BE2C (cell line): ENCODE measurements at regions not wholly inside any gene's neighbourhood (a gene's known extent, or its start where the extent isn't known, plus 50 kb on each side); places are given as distances from the start of the nearest gene placed in this dataset.

Experiments used
- DNase-seq: peaks from one replicate; pipeline ENCODE4 v3.0.0-alpha.2; 2020
- H3K27me3 ChIP-seq: fragments of 250-450 bp; sonication (Bioruptor Pico); 2 replicates; pipeline ENCODE4 v1.5.1; 2020; ENCODE audit warnings: mild to moderate bottlenecking
- H3K36me3 ChIP-seq: fragments of 250-450 bp; sonication (Bioruptor Pico); 2 replicates; pipeline ENCODE4 v1.5.1; 2020; ENCODE audit warnings: mild to moderate bottlenecking
- H3K4me1 ChIP-seq: fragments of 250-450 bp; sonication (Bioruptor Pico); 2 replicates; pipeline ENCODE4 v1.5.1; 2020
- H3K4me3 ChIP-seq: 2 replicates; pipeline ENCODE4 v1.5.1; 2011; ENCODE audit warnings: low read depth, low read length
- H3K9me3 ChIP-seq: fragments of 250-450 bp; sonication (Bioruptor Pico); 2 replicates; pipeline ENCODE4 v1.5.1; 2020
- CTCF ChIP-seq: IDR thresholded peaks from 2 replicates; pipeline ENCODE4 v1.5.1; 2012; ENCODE audit warnings: mild to moderate bottlenecking, low read depth, low read length

GRCh38 chr5:89064736-89065135 is 181.8 kb upstream of the MEF2C start:
- Histone ChIP-seq H3K27me3 (no peaks in the 10 kb centered on the region), H3K4me3 (no peak overlapping the region), H3K4me1 (no peaks in the 10 kb centered on the region), H3K9me3 (no peaks in the 10 kb centered on the region), H3K36me3 (no peaks in the 10 kb centered on the region)
- DNase-seq, result no peak
- no peak for TF ChIP-seq CTCF

GRCh38 chr5:89064054-89064453 is 181.1 kb upstream of the MEF2C start:
- no peak overlapping the region for H3K4me3 ChIP-seq
- no peaks in the 10 kb centered on the region for H3K27me3 ChIP-seq
- H3K4me1 ChIP-seq, result no peaks in the 10 kb centered on the region
- DNase-seq, result no peak
- no peak for TF ChIP-seq CTCF
- H3K36me3 ChIP-seq, result no peaks in the 10 kb centered on the region
- H3K9me3 ChIP-seq, result no peaks in the 10 kb centered on the region

- Histone ChIP-seq H3K4me1 (no peaks in the 10 kb centered on the region), H3K9me3 (no peaks in the 10 kb centered on the region), H3K4me3 (no peak overlapping the region), H3K36me3 (no peaks in the 10 kb centered on the region), H3K27me3 (no peaks in the 10 kb centered on the region)
- TF ChIP-seq CTCF, result no peak
- DNase-seq, result no peak
Observed at GRCh38 chr5:89060768-89061167, 177.8 kb upstream of the MEF2C start.

- no peaks in the 10 kb centered on the region for H3K36me3 ChIP-seq
- DNase-seq, result no peak
- H3K27me3 ChIP-seq, result peaks cover 2% of the 10 kb centered on the region; the same call in 1 of the 2 replicates
- no peaks in the 10 kb centered on the region for H3K9me3 ChIP-seq
- no peaks in the 10 kb centered on the region for H3K4me1 ChIP-seq
- no peak overlapping the region for H3K4me3 ChIP-seq
- no peak for TF ChIP-seq CTCF
Observed at GRCh38 chr5:89059274-89059673, 176.3 kb upstream of the MEF2C start.

- H3K9me3 ChIP-seq, result no peaks in the 10 kb centered on the region
- H3K36me3 ChIP-seq, result no peaks in the 10 kb centered on the region
- H3K4me3 ChIP-seq, result no peak overlapping the region
- peaks cover 2% of the 10 kb centered on the region; the same call in 1 of the 2 replicates for H3K27me3 ChIP-seq
- H3K4me1 ChIP-seq, result no peaks in the 10 kb centered on the region
- TF ChIP-seq CTCF, result no peak
- no peak for DNase-seq
Observed at GRCh38 chr5:89055695-89056085, 172.7 kb upstream of the MEF2C start.

GRCh38 chr5:89055015-89055694 is 172.2 kb upstream of the MEF2C start:
- TF ChIP-seq CTCF, result no peak
- no peaks in the 10 kb centered on the region for H3K36me3 ChIP-seq
- H3K9me3 ChIP-seq, result no peaks in the 10 kb centered on the region
- no peak for DNase-seq
- H3K4me1 ChIP-seq, result no peaks in the 10 kb centered on the region
- peaks cover 2% of the 10 kb centered on the region; the same call in 1 of the 2 replicates for H3K27me3 ChIP-seq
- no peak overlapping the region for H3K4me3 ChIP-seq
